HCT116 (cell line): ENCODE measurements at regions not wholly inside any gene's neighbourhood (a gene's known extent, or its start where the extent isn't known, plus 50 kb on each side); places are given as distances from the start of the nearest gene placed in this dataset.

Experiments
- ATAC-seq: fragments of 200-7000 bp; cut with Tn5 transposase; 2 replicates; pipeline ENCODE4 v1.9.1; 2020; ENCODE audit warnings: mild to moderate bottlenecking, moderate library complexity
- BruUV-seq: library from RNA; stranded (reverse); fragments of 400-500 nt; replicated peaks from 2 replicates; lab custom pipeline; 2021; lab: Mats Ljungman, UMichigan
- CTCF ChIA-PET: fragments of 300-600 bp; sonication (Branson Sonifier 250); formaldehyde crosslinking; loops from one replicate; lab custom pipeline; 2021; ENCODE audit warnings: antibody characterized with exemption; lab: Charles Lee
- POLR2A ChIA-PET: fragments of 300-600, 350-600 bp; sonication (Branson Sonifier 250); formaldehyde crosslinking; loops from one replicate; lab custom pipeline; 2021; ENCODE audit warnings: antibody characterized with exemption; lab: Charles Lee
- RAD21 ChIA-PET, 2 experiments: fragments of 300-600 bp; sonication (Branson Sonifier 250); formaldehyde crosslinking; loops; one replicate each; lab custom pipeline; 2023; ENCODE audit warnings: low total read pairs in 2 of 2; ENCODE audit not compliant: uncharacterized antibody in 2 of 2, unreplicated experiment in 2 of 2, low non-redundant PET in 1 of 2; lab: Charles Lee
- DNase-seq: peaks from one replicate; pipeline ENCODE4 v3.0.0-alpha.2; 2010; ENCODE audit warnings: low read depth, low spot score
- H2AFZ ChIP-seq: fragments of 200-600 bp; shearing (Covaris generic), sonication (generic); 2 replicates; pipeline ENCODE4 v1.6.1; 2017; ENCODE audit warnings: low read depth, mixed run types, mixed read lengths, antibody characterized with exemption, low read length; ENCODE audit not compliant: poor library complexity, severe bottlenecking
- H3K27ac ChIP-seq: 2 replicates; pipeline ENCODE4 v1.5.1; 2012; ENCODE audit warnings: low read depth, low read length
- H3K27me3 ChIP-seq: fragments of 200-600 bp; sonication (generic); 2 replicates; pipeline ENCODE4 v1.6.1; 2016; ENCODE audit warnings: mixed run types, low read length, mixed read lengths; ENCODE audit not compliant: insufficient read depth
- H3K36me3 ChIP-seq, 2 experiments: fragments of 200-500 bp in 1 of 2; fragments of 200-600 bp in 1 of 2; sonication (Bioruptor generic) in 1 of 2; sonication (generic) in 1 of 2; 2 replicates each; pipeline versions ENCODE4 v1.5.1 to v1.6.1; 2014 to 2016; ENCODE audit warnings: low read length in 2 of 2, inconsistent platforms in 1 of 2, mixed read lengths in 1 of 2, mixed run types in 1 of 2; ENCODE audit not compliant: insufficient read depth in 2 of 2, control insufficient read depth in 1 of 2
- H3K4me1 ChIP-seq, 2 experiments: fragments of 200-600 bp in 1 of 2; sonication (generic) in 1 of 2; 2 replicates each; pipeline versions ENCODE4 v1.5.1 to v1.6.1; 2012 to 2017; ENCODE audit warnings: low read length in 2 of 2, inconsistent platforms in 1 of 2, mild to moderate bottlenecking in 1 of 2, mixed read lengths in 1 of 2, mixed run types in 1 of 2, moderate library complexity in 1 of 2; ENCODE audit not compliant: insufficient read depth in 2 of 2, control insufficient read depth in 1 of 2
- H3K4me2 ChIP-seq: fragments of 200-600 bp; sonication (generic); 2 replicates; pipeline ENCODE4 v1.6.1; 2017; ENCODE audit warnings: mixed run types, low read length, mixed read lengths
- H3K4me3 ChIP-seq, 2 experiments: fragments of 200-600 bp in 1 of 2; sonication (generic) in 1 of 2; replicated peaks in 1 of 2; 2 replicates each; pipeline ENCODE4 v1.5.1; 2011 to 2016; ENCODE audit warnings: low read length in 2 of 2, control low read depth in 1 of 2, low read depth in 1 of 2, mild to moderate bottlenecking in 1 of 2, mixed read lengths in 1 of 2, mixed run types in 1 of 2
- H3K79me2 ChIP-seq: fragments of 200-600 bp; sonication (generic); 2 replicates; pipeline ENCODE4 v1.6.1; 2017; ENCODE audit warnings: mild to moderate bottlenecking, mixed run types, low read length, moderate library complexity, mixed read lengths; ENCODE audit not compliant: insufficient read depth
- H3K9ac ChIP-seq: fragments of 200-600 bp; sonication (generic); 2 replicates; pipeline ENCODE4 v1.6.1; 2016; ENCODE audit warnings: low read length, mixed read lengths
- H3K9me2 ChIP-seq: fragments of 200-600 bp; sonication (generic), shearing (Covaris generic); 2 replicates; pipeline ENCODE4 v1.6.1; 2017; ENCODE audit warnings: mixed run types, mild to moderate bottlenecking, moderate library complexity; ENCODE audit not compliant: insufficient read depth
- H3K9me3 ChIP-seq, 2 experiments: fragments of 200-500 bp in 1 of 2; fragments of 200-600 bp in 1 of 2; sonication (Bioruptor generic) in 1 of 2; sonication (generic) in 1 of 2; 2 replicates each; pipeline ENCODE4 v1.6.1; 2014 to 2017; ENCODE audit warnings: low read length in 2 of 2, mixed read lengths in 2 of 2, inconsistent platforms in 1 of 2, low read depth in 1 of 2, mild to moderate bottlenecking in 1 of 2, mixed run types in 1 of 2, moderate library complexity in 1 of 2; ENCODE audit not compliant: control insufficient read depth in 1 of 2, insufficient read depth in 1 of 2
- H4K20me1 ChIP-seq: fragments of 200-600 bp; sonication (generic), shearing (Covaris generic); 2 replicates; pipeline ENCODE4 v1.6.1; 2017; ENCODE audit warnings: mixed run types, mild to moderate bottlenecking, moderate library complexity; ENCODE audit not compliant: insufficient read depth
- ATF3 ChIP-seq: IDR thresholded peaks from 2 replicates; pipeline ENCODE4 v1.6.1; 2012
- CBX3 ChIP-seq: IDR thresholded peaks from 2 replicates; pipeline ENCODE4 v1.6.1; 2012; ENCODE audit warnings: low read depth
- CEBPB ChIP-seq: IDR thresholded peaks from 2 replicates; pipeline ENCODE4 v1.6.1; 2012; ENCODE audit warnings: low read depth
- EZH2phosphoT487 ChIP-seq: fragments of 200-600 bp; IDR thresholded peaks from 2 replicates; pipeline ENCODE4 v1.6.1; 2018; ENCODE audit warnings: antibody characterized with exemption, borderline replicate concordance
- FOSL1 ChIP-seq: IDR thresholded peaks from 2 replicates; pipeline ENCODE4 v1.6.1; 2012; ENCODE audit warnings: low read depth
- POLR2A ChIP-seq: IDR thresholded peaks from 2 replicates; pipeline ENCODE4 v1.7.0; 2011; ENCODE audit warnings: borderline replicate concordance; ENCODE audit not compliant: insufficient read depth, insufficient read length; ENCODE audit errors: extremely low read depth
- POLR2AphosphoS5 ChIP-seq: IDR thresholded peaks from 2 replicates; pipeline ENCODE4 v1.6.1; 2011; ENCODE audit warnings: mild to moderate bottlenecking, low read depth, low read length, moderate library complexity
- RAD21 ChIP-seq: IDR thresholded peaks from 2 replicates; pipeline ENCODE4 v1.6.1; 2012; ENCODE audit warnings: low read depth, mild to moderate bottlenecking
- REST ChIP-seq: IDR thresholded peaks from 2 replicates; pipeline ENCODE4 v1.6.1; 2012; ENCODE audit warnings: low read depth
- SIN3A ChIP-seq: IDR thresholded peaks from 2 replicates; pipeline ENCODE4 v1.6.1; 2012; ENCODE audit warnings: low read depth
- SP1 ChIP-seq: IDR thresholded peaks from 2 replicates; pipeline ENCODE4 v1.6.1; 2012; ENCODE audit warnings: low read depth
- TCF7L2 ChIP-seq: IDR thresholded peaks from 2 replicates; pipeline ENCODE4 v1.7.0; 2011; ENCODE audit warnings: borderline replicate concordance, inconsistent platforms; ENCODE audit not compliant: insufficient read depth, insufficient read length; ENCODE audit errors: extremely low read depth
- ZBTB33 ChIP-seq: IDR thresholded peaks from 2 replicates; pipeline ENCODE4 v1.6.1; 2011; ENCODE audit warnings: mild to moderate bottlenecking, low read length, moderate library complexity; ENCODE audit not compliant: insufficient replicate concordance; ENCODE audit errors: extremely low read depth
- ZFX ChIP-seq: fragments of 450-650 bp; IDR thresholded peaks from 2 replicates; pipeline ENCODE4 v1.6.1; 2017
- ZNF274 ChIP-seq: fragments of 200-500 bp; sonication (Bioruptor generic); IDR thresholded peaks from 2 replicates; pipeline ENCODE4 v1.6.1; 2014; ENCODE audit warnings: mild to moderate bottlenecking, low read depth, low read length, inconsistent platforms
- intact Hi-C: fragments of 100-400 bp; cut with micrococcal nuclease; formaldehyde crosslinking; loops from 2 replicates; pipeline ENCODE4 v1.10.0; 2022

- TF ChIP-seq REST (no peak), ZNF274 (no peak), FOSL1 (no peak), SP1 (no peak), ATF3 (no peak), ZFX (no peak)
These were observed 159.3 kb upstream of the LCORL start (continued) for GRCh38 chr4:18180892-18181291.

- POLR2A ChIA-PET: no interaction called here
- CTCF ChIA-PET: no interaction called here
- Histone ChIP-seq H3K27me3 (peaks cover under 1% of the 10 kb centered on the region; the same call in 1 of the 2 replicates), H3K4me3 (no peak overlapping the region), H3K9me2 (no peaks in the 10 kb centered on the region), H3K27ac (no peak overlapping the region), H3K9ac (no peak overlapping the region), H3K79me2 (no peaks in the 10 kb centered on the region), H2AFZ (no peak overlapping the region), H3K9me3 (no peaks in the 10 kb centered on the region), H3K4me1 (no peaks in the 10 kb centered on the region), H3K4me2 (no peak overlapping the region), H4K20me1 (no peaks in the 10 kb centered on the region), H3K36me3 (no peaks in the 10 kb centered on the region)
- RAD21 ChIA-PET: no interaction called here
- intact Hi-C loops: no loop called here
- BruUV-seq: no TSS peak
- TF ChIP-seq ZNF274 (no peak), SP1 (no peak), POLR2AphosphoS5 (no peak), SIN3A (no peak), TCF7L2 (no peak), CEBPB (no peak), CBX3 (no peak), EZH2phosphoT487 (no peak), POLR2A (no peak), ZBTB33 (no peak), RAD21 (no peak), ZFX (no peak), REST (no peak)
- ATAC-seq (no peak), DNase-seq (no peak)
These were observed 158.6 kb upstream of the LCORL start for GRCh38 chr4:18180122-18180521.
